Stimulated activated CD4-positive, alpha-beta T cell treated with anti-CD3 and anti-CD28 coated beads, Interleukin-12 subunit alpha, Interleukin-12 subunit beta, amount 100 ng/mL, for 24 hours (primary cell): ENCODE measurements at regions not wholly inside any gene's neighbourhood (a gene's known extent, or its start where the extent isn't known, plus 50 kb on each side); places are given as distances from the start of the nearest gene placed in this dataset.

ENCODE experiments used
- DNase-seq, 2 experiments: peaks; one replicate each; pipeline ENCODE4 v3.0.0-alpha.2; 2020; ENCODE audit warnings: low read depth in 2 of 2

- DNase-seq, result no peak
These were observed 740.3 kb upstream of the HS6ST1 start for GRCh38 chr2:129058981-129059380.

- no peak for DNase-seq
These were observed 740.8 kb upstream of the HS6ST1 start for GRCh38 chr2:129059476-129059875.

GRCh38 chr2:129061069-129061768, 742.6 kb upstream of the HS6ST1 start:
- no peak for DNase-seq

GRCh38 chr2:129061769-129062121, 743.1 kb upstream of the HS6ST1 start:
- DNase-seq, result no peak

GRCh38 chr2:129062146-129062912, 743.7 kb upstream of the HS6ST1 start:
- no peak for DNase-seq

GRCh38 chr2:129067070-129067469, 748.4 kb upstream of the HS6ST1 start:
- no peak for DNase-seq

- DNase-seq, result no peak
These were observed 749.3 kb upstream of the HS6ST1 start for GRCh38 chr2:129067953-129068352.

- DNase-seq, result no peak
These were observed 749.9 kb upstream of the HS6ST1 start for GRCh38 chr2:129068543-129068942.

GRCh38 chr2:129069875-129070594, 751.4 kb upstream of the HS6ST1 start:
- DNase-seq, result no peak

GRCh38 chr2:129070663-129071062, 752.0 kb upstream of the HS6ST1 start:
- DNase-seq, result no peak

- DNase-seq, result no peak
These were observed 752.9 kb upstream of the HS6ST1 start for GRCh38 chr2:129071531-129071930.

- DNase-seq, result no peak
These were observed 755.7 kb upstream of the HS6ST1 start for GRCh38 chr2:129074298-129074920.

- no peak for DNase-seq
These were observed 759.9 kb upstream of the HS6ST1 start for GRCh38 chr2:129078548-129078947.

GRCh38 chr2:129080715-129081476, 762.2 kb upstream of the HS6ST1 start:
- no peak for DNase-seq

GRCh38 chr2:129085386-129085785, 766.7 kb upstream of the HS6ST1 start:
- DNase-seq, result no peak

- DNase-seq, result no peak
These were observed 768.6 kb upstream of the HS6ST1 start for GRCh38 chr2:129087133-129087813.

- no peak for DNase-seq
These were observed 773.0 kb upstream of the HS6ST1 start for GRCh38 chr2:129091620-129092019.

- DNase-seq, result no peak
These were observed 774.3 kb upstream of the HS6ST1 start for GRCh38 chr2:129092956-129093355.

- no peak for DNase-seq
These were observed 782.5 kb upstream of the HS6ST1 start for GRCh38 chr2:129101186-129101585.

GRCh38 chr2:129103936-129104878, 785.5 kb upstream of the HS6ST1 start:
- DNase-seq, result no peak
